Natural killer cell (primary cell): ENCODE measurements at regions not wholly inside any gene's neighbourhood (a gene's known extent, or its start where the extent isn't known, plus 50 kb on each side); places are given as distances from the start of the nearest gene placed in this dataset.

Experiments used
- ATAC-seq, 3 donors: fragments of 150-1000 bp in 2 of 3; fragments of 200-7000 bp in 1 of 3; cut with Tn5 transposase; 1 replicate in 1 of 3; 2 replicates in 2 of 3; pipeline ENCODE4 v1.10.0; 2021; ENCODE audit warnings: mild to moderate bottlenecking in 2 of 3, moderate library complexity in 2 of 3
- DNase-seq, 2 donors: peaks; one replicate each; pipeline versions ENCODE4 v3.0.0 to v3.0.0-alpha.2; 2013 to 2021; ENCODE audit warnings: mixed read lengths in 1 of 2
- H3K27ac ChIP-seq: one replicate; pipeline ENCODE4 v1.5.1; 2013; ENCODE audit warnings: mild to moderate bottlenecking, low read length
- H3K27me3 ChIP-seq: one replicate; pipeline ENCODE4 v1.6.1; 2013; ENCODE audit warnings: low read length; ENCODE audit not compliant: control insufficient read depth, insufficient read depth
- H3K36me3 ChIP-seq: one replicate; pipeline ENCODE4 v1.6.1; 2013; ENCODE audit warnings: low read length; ENCODE audit not compliant: control insufficient read depth, insufficient read depth
- H3K4me1 ChIP-seq: one replicate; pipeline ENCODE4 v1.6.1; 2013; ENCODE audit warnings: low read length; ENCODE audit not compliant: control insufficient read depth, insufficient read depth
- H3K4me3 ChIP-seq: one replicate; pipeline ENCODE4 v1.5.1; 2013; ENCODE audit warnings: low read length
- H3K9me3 ChIP-seq: one replicate; pipeline ENCODE4 v1.6.1; 2013; ENCODE audit warnings: low read length; ENCODE audit not compliant: control insufficient read depth, insufficient read depth
- H3K27ac Mint-ChIP-seq, 2 donors: one replicate each; pipeline ENCODE4 v1.8.0; 2022; ENCODE audit warnings: mild to moderate bottlenecking in 2 of 2, mixed read lengths in 2 of 2, moderate library complexity in 1 of 2
- H3K27me3 Mint-ChIP-seq, 2 donors: one replicate each; pipeline ENCODE4 v1.8.0; 2022; ENCODE audit warnings: low read depth in 2 of 2, mixed read lengths in 2 of 2
- H3K36me3 Mint-ChIP-seq: one replicate; pipeline ENCODE4 v1.8.0; 2022; ENCODE audit warnings: mixed read lengths
- H3K4me1 Mint-ChIP-seq, 2 donors: one replicate each; pipeline ENCODE4 v1.8.0; 2022; ENCODE audit warnings: mixed read lengths in 2 of 2
- H3K4me3 Mint-ChIP-seq: one replicate; pipeline ENCODE4 v1.8.0; 2022; ENCODE audit warnings: mild to moderate bottlenecking, moderate library complexity, mixed read lengths
- H3K9me3 Mint-ChIP-seq, 2 donors: one replicate each; pipeline ENCODE4 v1.8.0; 2022; ENCODE audit warnings: mixed read lengths in 2 of 2
- CTCF ChIP-seq: fragments of 200-600 bp; IDR thresholded peaks from one replicate; pipeline ENCODE4 v1.8.0; 2022; ENCODE audit warnings: antibody characterized with exemption
- WGBS: methylation state at CpG from one replicate; pipeline ENCODE4 v1.1.7; 2013; ENCODE audit warnings: missing lambda C conversion rate; ENCODE audit not compliant: insufficient coverage; 5-methylcytosine and 5-hydroxymethylcytosine counted together
- intact Hi-C: fragments of 100-400 bp; cut with micrococcal nuclease; formaldehyde crosslinking; loops from one replicate; pipeline ENCODE4 v1.14.2; 2022

- no peaks in the 10 kb centered on the region for H3K27me3 ChIP-seq
- Mint-ChIP-seq H3K4me1 (no peaks in the 10 kb centered on the region), H3K27me3 (no peaks in the 10 kb centered on the region), H3K4me3 (no peak overlapping the region), H3K9me3 (peaks cover 9 to 13% of the 10 kb centered on the region in 2 donors), H3K36me3 (no peaks in the 10 kb centered on the region), H3K27ac (no peak overlapping the region)
- no peak overlapping the region for H3K27ac ChIP-seq
- no peak overlapping the region for H3K4me3 ChIP-seq
- 98% methylated on average over 6 of the region's 6 CpGs for WGBS
- no peaks in the 10 kb centered on the region for H3K4me1 ChIP-seq
- ATAC-seq (no peak), DNase-seq (no peak)
- intact Hi-C loops: no loop called here
- no peaks in the 10 kb centered on the region for H3K36me3 ChIP-seq
- no peaks in the 10 kb centered on the region for H3K9me3 ChIP-seq
- no peak for TF ChIP-seq CTCF
Measured at GRCh38 chr2:123434546-123435395, 590.3 kb upstream of the CNTNAP5 start.

- no peak overlapping the region for H3K4me3 ChIP-seq
- no peaks in the 10 kb centered on the region for H3K36me3 ChIP-seq
- no peak overlapping the region for H3K4me3 Mint-ChIP-seq
- no peaks in the 10 kb centered on the region for H3K27me3 ChIP-seq
- no peaks in the 10 kb centered on the region for H3K9me3 ChIP-seq
- H3K27ac Mint-ChIP-seq: no peak overlapping the region
- no peak overlapping the region for H3K27ac ChIP-seq
- no peaks in the 10 kb centered on the region for H3K4me1 Mint-ChIP-seq
- intact Hi-C loops: no loop called here
- no peaks in the 10 kb centered on the region for H3K36me3 Mint-ChIP-seq
- no peaks in the 10 kb centered on the region for H3K4me1 ChIP-seq
- H3K9me3 Mint-ChIP-seq: peaks cover 11 to 17% of the 10 kb centered on the region in 2 donors
- ATAC-seq (no peak), DNase-seq (no peak)
- no CpG with 5 or more reads among the region's 1 CpG for WGBS
- no peaks in the 10 kb centered on the region for H3K27me3 Mint-ChIP-seq
- TF ChIP-seq CTCF: no peak
Measured at GRCh38 chr2:123438251-123438650, 586.8 kb upstream of the CNTNAP5 start.

- H3K9me3 Mint-ChIP-seq: peaks cover 9 to 15% of the 10 kb centered on the region in 2 donors
- no peaks in the 10 kb centered on the region for H3K4me1 ChIP-seq
- no peak overlapping the region for H3K27ac Mint-ChIP-seq
- ATAC-seq (no peak), DNase-seq (no peak)
- H3K4me3 ChIP-seq: no peak overlapping the region
- WGBS: 92% methylated on average over 2 of the region's 2 CpGs
- H3K36me3 ChIP-seq: no peaks in the 10 kb centered on the region
- H3K9me3 ChIP-seq: no peaks in the 10 kb centered on the region
- H3K4me3 Mint-ChIP-seq: no peak overlapping the region
- no peaks in the 10 kb centered on the region for H3K27me3 Mint-ChIP-seq
- TF ChIP-seq CTCF: no peak
- H3K4me1 Mint-ChIP-seq: no peaks in the 10 kb centered on the region
- intact Hi-C loops: no loop called here
- no peaks in the 10 kb centered on the region for H3K36me3 Mint-ChIP-seq
- H3K27ac ChIP-seq: no peak overlapping the region
- no peaks in the 10 kb centered on the region for H3K27me3 ChIP-seq
Measured at GRCh38 chr2:123438675-123439074, 586.4 kb upstream of the CNTNAP5 start.

GRCh38 chr2:123448801-123449200 is 576.3 kb upstream of the CNTNAP5 start:
- intact Hi-C loops: no loop called here
- Histone ChIP-seq H3K9me3 (no peaks in the 10 kb centered on the region), H3K27me3 (no peaks in the 10 kb centered on the region), H3K36me3 (no peaks in the 10 kb centered on the region), H3K27ac (no peak overlapping the region), H3K4me3 (no peak overlapping the region), H3K4me1 (no peaks in the 10 kb centered on the region)
- Mint-ChIP-seq H3K9me3 (peaks cover 11 to 15% of the 10 kb centered on the region in 2 donors), H3K27ac (no peak overlapping the region), H3K27me3 (no peaks in the 10 kb centered on the region), H3K36me3 (no peaks in the 10 kb centered on the region), H3K4me3 (no peak overlapping the region), H3K4me1 (no peaks in the 10 kb centered on the region)
- WGBS: 87% methylated on average over 3 of the region's 6 CpGs
- DNase-seq (no peak), ATAC-seq (no peak)
- no peak for TF ChIP-seq CTCF
